Endothelial cell (in vitro differentiated cells): ENCODE measurements at regions not wholly inside any gene's neighbourhood (a gene's known extent, or its start where the extent isn't known, plus 50 kb on each side); places are given as distances from the start of the nearest gene placed in this dataset.

Source experiments
- DNase-seq: peaks from one replicate; pipeline ENCODE4 v3.0.0; 2021; ENCODE audit warnings: low spot score
- H3K27ac Mint-ChIP-seq: one replicate; pipeline ENCODE4 v1.8.0; 2021; ENCODE audit warnings: mixed read lengths, inconsistent platforms; ENCODE audit not compliant: unreplicated experiment
- H3K27me3 Mint-ChIP-seq: one replicate; pipeline ENCODE4 v1.8.0; 2021; ENCODE audit warnings: mild to moderate bottlenecking, moderate library complexity, mixed read lengths, inconsistent platforms; ENCODE audit not compliant: unreplicated experiment
- H3K36me3 Mint-ChIP-seq: one replicate; pipeline ENCODE4 v1.8.0; 2021; ENCODE audit warnings: mild to moderate bottlenecking, low read depth, mixed read lengths, inconsistent platforms; ENCODE audit not compliant: unreplicated experiment
- H3K4me1 Mint-ChIP-seq: one replicate; pipeline ENCODE4 v1.8.0; 2021; ENCODE audit warnings: mild to moderate bottlenecking, mixed read lengths, inconsistent platforms; ENCODE audit not compliant: unreplicated experiment
- H3K4me3 Mint-ChIP-seq: one replicate; pipeline ENCODE4 v1.8.0; 2021; ENCODE audit warnings: mild to moderate bottlenecking, mixed read lengths, inconsistent platforms; ENCODE audit not compliant: unreplicated experiment
- H3K9me3 Mint-ChIP-seq: one replicate; pipeline ENCODE4 v1.8.0; 2021; ENCODE audit warnings: mixed read lengths, inconsistent platforms; ENCODE audit not compliant: unreplicated experiment
- TF ChIP-seq, protein P1 (sequence below): fragments of 200-600 bp; sonication (generic); IDR thresholded peaks from one replicate; pipeline ENCODE4 v1.5.0; 2021; ENCODE audit warnings: antibody characterized with exemption; ENCODE audit not compliant: unreplicated experiment

- DNase-seq, result no peak
- Mint-ChIP-seq H3K36me3 (no peaks in the 10 kb centered on the region), H3K9me3 (no peaks in the 10 kb centered on the region), H3K4me3 (no peak overlapping the region), H3K4me1 (no peaks in the 10 kb centered on the region), H3K27me3 (no peaks in the 10 kb centered on the region), H3K27ac (no peak overlapping the region)
- TF ChIP-seq, protein P1, sequence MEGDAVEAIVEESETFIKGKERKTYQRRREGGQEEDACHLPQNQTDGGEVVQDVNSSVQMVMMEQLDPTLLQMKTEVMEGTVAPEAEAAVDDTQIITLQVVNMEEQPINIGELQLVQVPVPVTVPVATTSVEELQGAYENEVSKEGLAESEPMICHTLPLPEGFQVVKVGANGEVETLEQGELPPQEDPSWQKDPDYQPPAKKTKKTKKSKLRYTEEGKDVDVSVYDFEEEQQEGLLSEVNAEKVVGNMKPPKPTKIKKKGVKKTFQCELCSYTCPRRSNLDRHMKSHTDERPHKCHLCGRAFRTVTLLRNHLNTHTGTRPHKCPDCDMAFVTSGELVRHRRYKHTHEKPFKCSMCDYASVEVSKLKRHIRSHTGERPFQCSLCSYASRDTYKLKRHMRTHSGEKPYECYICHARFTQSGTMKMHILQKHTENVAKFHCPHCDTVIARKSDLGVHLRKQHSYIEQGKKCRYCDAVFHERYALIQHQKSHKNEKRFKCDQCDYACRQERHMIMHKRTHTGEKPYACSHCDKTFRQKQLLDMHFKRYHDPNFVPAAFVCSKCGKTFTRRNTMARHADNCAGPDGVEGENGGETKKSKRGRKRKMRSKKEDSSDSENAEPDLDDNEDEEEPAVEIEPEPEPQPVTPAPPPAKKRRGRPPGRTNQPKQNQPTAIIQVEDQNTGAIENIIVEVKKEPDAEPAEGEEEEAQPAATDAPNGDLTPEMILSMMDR, result no peak
Observed at GRCh38 chr10:29007748-29008610, 280.9 kb upstream of the LYZL1 start.

DNA sequence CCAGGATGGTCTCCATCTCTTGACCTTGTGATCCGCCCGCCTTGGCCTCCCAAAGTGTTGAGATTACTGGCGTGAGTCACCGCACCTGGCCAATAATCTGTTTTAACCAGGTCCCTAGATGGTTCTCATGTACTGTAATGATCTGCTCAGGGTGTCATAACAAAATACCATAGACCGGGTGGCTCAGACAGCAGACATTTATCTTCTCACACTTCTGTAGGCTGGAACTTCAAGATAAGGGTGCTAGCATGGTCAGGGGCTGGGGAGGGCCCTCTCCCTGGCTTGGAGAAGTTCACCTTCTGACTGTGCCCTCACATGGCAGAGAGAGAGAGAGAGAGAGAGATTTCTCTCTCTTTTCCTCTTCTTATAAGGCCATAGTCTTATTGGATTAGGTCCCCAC lies 279.4 kb upstream of the LYZL1 start:
- no peaks in the 10 kb centered on the region for H3K9me3 Mint-ChIP-seq
- H3K36me3 Mint-ChIP-seq, result no peaks in the 10 kb centered on the region
- DNase-seq, result no peak
- H3K27ac Mint-ChIP-seq, result no peak overlapping the region
- no peaks in the 10 kb centered on the region for H3K4me1 Mint-ChIP-seq
- TF ChIP-seq, protein P1, result no peak
- H3K27me3 Mint-ChIP-seq, result no peaks in the 10 kb centered on the region
- H3K4me3 Mint-ChIP-seq, result no peak overlapping the region

DNA sequence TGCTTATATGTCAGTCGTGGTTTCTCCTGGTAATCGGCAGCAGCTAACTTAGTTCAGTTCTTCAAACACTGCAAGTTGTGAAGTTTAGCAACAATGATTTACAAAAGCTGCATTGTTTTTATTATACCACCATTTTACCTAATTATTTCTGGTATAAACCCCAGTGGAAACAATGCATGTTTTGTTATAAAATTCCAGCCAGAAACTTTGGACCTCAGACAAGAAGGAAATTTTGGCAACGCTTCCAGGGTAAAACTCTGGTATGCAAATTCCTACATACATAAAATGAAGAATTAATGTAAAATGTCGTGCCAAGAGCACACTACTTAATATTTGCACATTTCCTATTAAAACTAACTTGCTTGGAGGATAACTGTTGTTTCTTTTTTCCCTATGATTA lies 277.4 kb upstream of the LYZL1 start:
- Mint-ChIP-seq H3K27ac (no peak overlapping the region), H3K4me3 (no peak overlapping the region), H3K9me3 (no peaks in the 10 kb centered on the region), H3K27me3 (peaks cover 1% of the 10 kb centered on the region), H3K36me3 (no peaks in the 10 kb centered on the region), H3K4me1 (peaks cover 3% of the 10 kb centered on the region)
- no peak for DNase-seq
- TF ChIP-seq, protein P1, result no peak

- Mint-ChIP-seq H3K9me3 (no peaks in the 10 kb centered on the region), H3K4me3 (no peak overlapping the region)
Observed at GRCh38 chr10:29012926-29013554, 275.8 kb upstream of the LYZL1 start.

More at GRCh38 chr10:29012926-29013554, 275.8 kb upstream of the LYZL1 start:
- Mint-ChIP-seq H3K27ac (no peak overlapping the region), H3K36me3 (no peaks in the 10 kb centered on the region), H3K27me3 (peaks cover 1% of the 10 kb centered on the region), H3K4me1 (peaks cover 3% of the 10 kb centered on the region)
- TF ChIP-seq, protein P1, result no peak
- DNase-seq, result no peak
